Lower lobe of right lung (tissue), 2 donors: ENCODE measurements at regions not wholly inside any gene's neighbourhood (a gene's known extent, or its start where the extent isn't known, plus 50 kb on each side); places are given as distances from the start of the nearest gene placed in this dataset.

Source experiments
- ATAC-seq, 2 donors: fragments of 200-7000 bp; cut with Tn5 transposase; one replicate each; pipeline ENCODE4 v1.9.1; 2020 to 2022; ENCODE audit warnings: mild to moderate bottlenecking in 2 of 2, moderate library complexity in 2 of 2
- DNase-seq: peaks from one replicate; pipeline ENCODE4 v3.0.0-alpha.2; 2020
- H3K27ac ChIP-seq: fragments of 200-600 bp; one replicate; pipeline ENCODE4 v1.8.0; 2022
- H3K27me3 ChIP-seq: fragments of 200-600 bp; one replicate; pipeline ENCODE4 v1.8.0; 2022; ENCODE audit warnings: low read depth
- H3K36me3 ChIP-seq: fragments of 200-600 bp; one replicate; pipeline ENCODE4 v1.8.0; 2022; ENCODE audit warnings: mild to moderate bottlenecking
- H3K4me1 ChIP-seq: fragments of 200-600 bp; one replicate; pipeline ENCODE4 v1.8.0; 2022
- H3K4me3 ChIP-seq: fragments of 200-600 bp; one replicate; pipeline ENCODE4 v1.8.0; 2022; ENCODE audit warnings: mild to moderate bottlenecking
- H3K9me3 ChIP-seq: fragments of 200-600 bp; one replicate; pipeline ENCODE4 v1.8.0; 2022
- intact Hi-C: fragments of 100-400 bp; cut with DNase I; formaldehyde crosslinking; loops from one replicate; pipeline ENCODE4 v1.11.0; 2022
- TF ChIP-seq, protein P1 (sequence below): fragments of 200-600 bp; IDR thresholded peaks from one replicate; pipeline ENCODE4 v1.8.0; 2022; ENCODE audit warnings: antibody characterized with exemption, mild to moderate bottlenecking
- donor health status: DM: no; HTN: yes; CAD: no; lungs with severe emphysema.

- Histone ChIP-seq H3K36me3 (no peaks in the 10 kb centered on the region), H3K27me3 (no peaks in the 10 kb centered on the region), H3K4me3 (no peak overlapping the region), H3K4me1 (peaks cover 18% of the 10 kb centered on the region), H3K27ac (no peak overlapping the region), H3K9me3 (no peaks in the 10 kb centered on the region)
- ATAC-seq (peak; percentile 17 to 24), DNase-seq (no peak)
- intact Hi-C loops: no loop called here
- TF ChIP-seq, protein P1, sequence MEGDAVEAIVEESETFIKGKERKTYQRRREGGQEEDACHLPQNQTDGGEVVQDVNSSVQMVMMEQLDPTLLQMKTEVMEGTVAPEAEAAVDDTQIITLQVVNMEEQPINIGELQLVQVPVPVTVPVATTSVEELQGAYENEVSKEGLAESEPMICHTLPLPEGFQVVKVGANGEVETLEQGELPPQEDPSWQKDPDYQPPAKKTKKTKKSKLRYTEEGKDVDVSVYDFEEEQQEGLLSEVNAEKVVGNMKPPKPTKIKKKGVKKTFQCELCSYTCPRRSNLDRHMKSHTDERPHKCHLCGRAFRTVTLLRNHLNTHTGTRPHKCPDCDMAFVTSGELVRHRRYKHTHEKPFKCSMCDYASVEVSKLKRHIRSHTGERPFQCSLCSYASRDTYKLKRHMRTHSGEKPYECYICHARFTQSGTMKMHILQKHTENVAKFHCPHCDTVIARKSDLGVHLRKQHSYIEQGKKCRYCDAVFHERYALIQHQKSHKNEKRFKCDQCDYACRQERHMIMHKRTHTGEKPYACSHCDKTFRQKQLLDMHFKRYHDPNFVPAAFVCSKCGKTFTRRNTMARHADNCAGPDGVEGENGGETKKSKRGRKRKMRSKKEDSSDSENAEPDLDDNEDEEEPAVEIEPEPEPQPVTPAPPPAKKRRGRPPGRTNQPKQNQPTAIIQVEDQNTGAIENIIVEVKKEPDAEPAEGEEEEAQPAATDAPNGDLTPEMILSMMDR: no peak
These were observed 215.7 kb downstream of the SEMA6A start for GRCh38 chr5:116358911-116359418.

DNA sequence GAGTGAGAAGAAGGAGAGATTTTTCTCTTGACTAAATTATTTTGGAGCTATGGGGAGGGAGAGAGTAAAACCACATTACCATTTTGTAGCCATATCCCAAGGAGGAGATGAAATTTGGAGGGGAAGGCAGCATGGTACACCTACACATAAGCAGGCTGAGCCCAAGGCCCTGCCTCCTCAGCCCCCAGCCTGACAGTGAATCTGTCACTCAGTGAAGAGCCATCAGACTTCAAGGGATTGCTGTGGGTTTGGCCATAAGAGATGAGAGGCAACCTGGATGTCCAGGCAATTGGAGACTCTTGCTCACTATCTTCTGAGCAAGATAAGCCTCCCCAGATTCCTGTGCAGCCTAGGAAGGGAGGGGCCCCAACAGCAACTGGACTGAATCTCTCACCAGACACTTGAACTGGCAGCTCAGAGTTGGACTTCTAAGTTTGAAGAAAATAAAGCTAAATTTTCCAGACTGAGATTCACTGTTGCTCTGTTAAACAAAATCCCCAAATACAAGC lies 216.6 kb downstream of the SEMA6A start:
- peaks cover 18% of the 10 kb centered on the region for H3K4me1 ChIP-seq
- no peak for DNase-seq
- intact Hi-C loops: no loop called here
- H3K36me3 ChIP-seq: no peaks in the 10 kb centered on the region
- ATAC-seq: no peak
- no peak overlapping the region for H3K4me3 ChIP-seq
- TF ChIP-seq, protein P1: no peak
- no peak overlapping the region for H3K27ac ChIP-seq
- no peaks in the 10 kb centered on the region for H3K27me3 ChIP-seq
- H3K9me3 ChIP-seq: no peaks in the 10 kb centered on the region

DNA sequence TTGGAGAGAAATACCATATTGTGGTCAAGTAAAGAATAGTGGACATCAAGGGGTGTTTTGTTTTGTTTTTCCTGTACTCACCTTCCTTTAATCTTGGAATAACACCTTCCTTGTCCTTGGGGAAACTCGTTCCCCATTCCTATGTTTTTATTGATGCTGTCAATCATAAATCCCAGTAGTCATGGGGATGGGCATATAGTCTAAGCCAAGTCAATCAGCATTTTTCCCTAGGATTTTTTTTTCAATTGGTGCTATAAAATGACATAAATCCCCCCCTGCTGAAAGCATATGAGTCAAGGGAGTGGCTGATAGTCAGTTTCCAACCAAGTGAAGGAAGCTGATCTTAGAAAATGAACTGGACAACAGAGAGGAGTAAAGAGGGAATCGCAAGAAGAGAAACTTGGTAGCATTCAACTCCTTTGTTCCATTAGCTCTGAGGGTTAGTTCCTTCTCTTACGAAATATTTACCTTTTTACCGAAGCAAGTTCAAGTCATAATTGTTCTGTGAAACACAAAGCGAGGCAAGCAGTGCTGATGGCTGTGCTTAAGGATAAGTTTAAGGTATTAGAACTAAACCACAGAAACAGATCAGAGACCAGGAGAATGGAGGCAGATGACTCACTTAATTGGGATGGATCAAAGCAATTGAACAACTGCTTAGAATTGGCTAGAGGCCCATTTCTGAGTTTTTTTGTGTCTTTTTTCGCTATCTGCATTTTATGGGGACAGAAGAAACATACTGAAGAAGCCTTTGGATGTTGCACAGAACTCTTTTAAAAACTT lies 218.6 kb downstream of the SEMA6A start:
- Histone ChIP-seq H3K36me3 (no peaks in the 10 kb centered on the region), H3K27ac (no peak overlapping the region), H3K27me3 (no peaks in the 10 kb centered on the region), H3K9me3 (no peaks in the 10 kb centered on the region), H3K4me3 (no peak overlapping the region), H3K4me1 (peaks cover 14% of the 10 kb centered on the region)
- intact Hi-C loops: no loop called here
- TF ChIP-seq, protein P1: no peak
- no peak for ATAC-seq
- no peak for DNase-seq

DNA sequence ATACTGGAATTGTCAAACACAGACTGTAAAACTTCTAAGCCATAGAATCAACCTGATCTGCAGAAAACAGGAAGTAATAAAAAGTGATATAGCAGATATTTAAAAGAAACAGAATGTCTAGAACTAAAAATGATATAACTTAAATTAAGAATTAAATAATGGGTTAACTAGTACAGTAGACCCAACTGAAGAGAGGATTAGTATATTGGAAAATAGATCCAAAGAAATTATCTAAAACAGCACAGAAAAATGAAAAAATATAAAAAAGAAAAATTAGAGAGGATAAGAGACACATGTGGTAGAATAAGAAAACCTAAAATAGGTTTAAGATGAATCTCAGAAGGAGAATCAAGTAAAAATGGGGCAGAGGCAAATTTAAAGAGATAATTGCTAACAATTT lies 219.9 kb downstream of the SEMA6A start:
- ATAC-seq (no peak), DNase-seq (no peak)
- H3K36me3 ChIP-seq: no peaks in the 10 kb centered on the region
- no peak overlapping the region for H3K4me3 ChIP-seq
- no peaks in the 10 kb centered on the region for H3K9me3 ChIP-seq
- H3K27ac ChIP-seq: no peak overlapping the region
- H3K4me1 ChIP-seq: peaks cover 8% of the 10 kb centered on the region
- no peaks in the 10 kb centered on the region for H3K27me3 ChIP-seq
- TF ChIP-seq, protein P1: no peak
- intact Hi-C loops: no loop called here

GRCh38 chr5:116347657-116348056 lies 227.0 kb downstream of the SEMA6A start:
- H3K27ac ChIP-seq: no peak overlapping the region
- H3K36me3 ChIP-seq: no peaks in the 10 kb centered on the region
- H3K27me3 ChIP-seq: no peaks in the 10 kb centered on the region
- ATAC-seq: no peak
- TF ChIP-seq, protein P1: no peak
- DNase-seq: no peak
- no peaks in the 10 kb centered on the region for H3K4me1 ChIP-seq
- H3K4me3 ChIP-seq: no peak overlapping the region
- peaks cover 13% of the 10 kb centered on the region for H3K9me3 ChIP-seq
- intact Hi-C loops: no loop called here
